NCI-H446 (cell line): ENCODE measurements at regions not wholly inside any gene's neighbourhood (a gene's known extent, or its start where the extent isn't known, plus 50 kb on each side); places are given as distances from the start of the nearest gene placed in this dataset.

ENCODE experiments used
- DNase-seq, 2 experiments: peaks; one replicate each; lab custom pipeline; 2025; lab: John Stamatoyannopoulos, UW

DNA sequence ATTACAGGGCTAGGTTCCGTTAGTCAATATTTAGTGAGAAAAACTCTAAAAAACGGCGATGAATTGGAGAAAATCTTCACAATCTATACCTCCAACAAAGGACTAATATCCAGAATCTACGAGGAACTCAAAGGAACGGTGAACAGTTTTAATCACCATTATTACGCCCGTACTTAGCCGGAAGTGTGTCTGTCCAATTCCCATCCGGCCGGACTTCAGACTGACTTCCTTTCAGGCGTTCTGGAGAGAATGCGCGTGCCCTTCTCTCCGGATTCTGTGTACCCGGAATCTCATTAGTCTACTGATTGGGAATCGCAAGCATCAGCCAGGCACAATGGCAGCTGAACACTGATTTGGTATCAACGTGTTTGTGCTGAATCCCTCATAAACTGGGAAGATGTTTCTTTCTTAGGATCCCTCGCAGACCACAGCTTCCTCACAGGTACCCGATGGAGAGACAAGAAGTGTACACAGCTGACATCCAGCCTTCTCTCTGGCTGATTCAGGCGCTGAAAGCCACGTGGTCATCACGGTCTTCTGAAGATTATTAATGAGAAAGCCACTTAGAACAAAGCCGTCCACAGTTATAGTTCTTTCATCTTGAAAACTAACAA, 239.9 kb downstream of the ZNF516 start:
- DNase-seq, result peak in 1 of 2 experiments; percentile 7

DNA sequence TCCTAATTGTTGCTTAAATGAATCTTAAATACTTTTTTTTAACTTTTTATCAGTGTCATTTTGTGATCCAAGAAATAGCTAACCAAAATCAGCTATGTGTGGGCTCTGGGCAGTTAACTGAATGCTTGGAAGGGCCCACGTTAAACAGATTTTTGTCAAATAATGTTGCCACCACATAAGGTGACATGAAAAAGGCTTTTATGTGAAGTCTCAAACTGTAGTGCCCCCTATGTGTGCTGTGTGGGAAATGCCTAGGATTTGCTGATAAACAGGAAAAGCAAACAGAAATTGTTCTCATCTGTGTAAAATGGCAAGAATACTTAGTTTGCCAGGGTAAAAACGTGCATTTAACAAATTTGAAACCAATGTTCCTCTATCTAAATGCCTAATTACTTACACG, 242.2 kb downstream of the ZNF516 start:
- DNase-seq, result no peak

DNA sequence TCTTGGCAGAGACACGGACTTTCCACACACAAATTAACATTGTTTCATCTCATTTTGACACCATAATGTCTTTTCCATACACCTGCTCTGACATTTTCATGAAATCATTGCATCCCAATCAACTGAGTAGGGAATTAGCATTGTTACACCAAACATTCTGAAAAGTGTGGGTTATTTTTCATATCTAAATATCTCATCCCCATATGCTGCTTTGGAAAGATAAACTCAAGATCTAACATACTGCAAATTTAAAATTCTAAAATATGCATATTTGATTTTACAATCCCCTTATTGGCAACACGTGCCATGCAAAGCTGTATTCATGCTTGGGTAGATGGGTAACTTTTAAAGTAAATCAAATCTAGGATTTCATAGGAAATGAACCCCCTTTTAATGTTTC, 242.9 kb downstream of the ZNF516 start:
- no peak for DNase-seq

DNA sequence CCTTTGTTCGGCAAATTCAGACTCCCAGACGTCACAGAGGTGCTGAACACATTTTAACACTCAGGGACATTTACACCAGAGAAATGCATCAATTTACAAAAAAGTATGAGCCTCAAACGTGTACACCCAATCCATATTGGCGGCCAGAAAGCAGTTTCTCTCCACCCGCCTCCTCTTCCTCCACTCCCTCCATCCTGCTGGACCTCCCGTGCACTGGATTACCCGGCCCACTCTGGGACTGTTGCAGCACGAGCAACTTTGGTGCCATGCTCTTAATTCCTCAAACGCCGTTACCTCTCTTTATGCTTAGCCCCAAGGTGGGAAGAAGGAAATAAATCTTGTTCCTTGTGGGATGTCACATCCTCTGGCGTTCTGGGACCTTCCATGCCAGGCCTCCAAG, 243.4 kb downstream of the ZNF516 start:
- DNase-seq, result no peak

DNA sequence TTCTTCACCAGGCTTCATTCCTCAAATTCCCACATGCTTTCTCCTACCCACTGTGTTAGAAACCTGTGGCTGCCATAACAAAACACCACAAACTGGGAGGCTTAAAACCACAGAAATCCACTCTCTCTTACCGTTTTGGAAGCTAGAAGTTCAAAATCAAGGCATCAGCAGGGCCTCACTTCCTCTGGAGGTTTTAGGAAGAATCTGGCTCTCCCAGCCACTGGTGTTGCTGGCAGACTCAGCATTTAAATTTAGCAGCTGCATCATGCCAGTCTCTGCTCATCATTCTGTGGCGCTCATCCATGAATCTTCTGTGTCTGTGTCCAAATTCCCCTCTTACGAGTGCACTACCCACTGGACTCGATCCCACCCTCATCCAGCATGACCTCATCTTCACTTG, 248.5 kb downstream of the ZNF516 start:
- no peak for DNase-seq

DNA sequence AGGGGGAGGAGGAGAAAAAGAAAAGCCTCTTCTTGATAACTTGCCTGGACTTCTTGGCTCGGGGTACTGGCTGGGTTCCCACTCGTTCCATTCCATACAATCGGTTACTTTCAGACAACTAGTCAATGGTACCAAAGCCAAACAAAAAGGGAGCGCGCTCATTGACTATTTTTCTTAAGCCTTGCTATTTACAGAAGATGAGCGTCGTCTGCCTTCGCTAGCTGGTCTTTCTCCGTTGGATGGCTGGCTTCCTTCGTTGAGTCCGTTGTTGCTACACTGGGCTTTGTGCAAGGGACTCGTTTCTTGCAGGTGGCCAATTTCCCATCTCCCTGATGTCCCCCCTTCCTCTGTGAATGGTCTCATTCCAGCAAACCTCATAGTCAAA, 260.4 kb downstream of the ZNF516 start:
- DNase-seq, result no peak

DNA sequence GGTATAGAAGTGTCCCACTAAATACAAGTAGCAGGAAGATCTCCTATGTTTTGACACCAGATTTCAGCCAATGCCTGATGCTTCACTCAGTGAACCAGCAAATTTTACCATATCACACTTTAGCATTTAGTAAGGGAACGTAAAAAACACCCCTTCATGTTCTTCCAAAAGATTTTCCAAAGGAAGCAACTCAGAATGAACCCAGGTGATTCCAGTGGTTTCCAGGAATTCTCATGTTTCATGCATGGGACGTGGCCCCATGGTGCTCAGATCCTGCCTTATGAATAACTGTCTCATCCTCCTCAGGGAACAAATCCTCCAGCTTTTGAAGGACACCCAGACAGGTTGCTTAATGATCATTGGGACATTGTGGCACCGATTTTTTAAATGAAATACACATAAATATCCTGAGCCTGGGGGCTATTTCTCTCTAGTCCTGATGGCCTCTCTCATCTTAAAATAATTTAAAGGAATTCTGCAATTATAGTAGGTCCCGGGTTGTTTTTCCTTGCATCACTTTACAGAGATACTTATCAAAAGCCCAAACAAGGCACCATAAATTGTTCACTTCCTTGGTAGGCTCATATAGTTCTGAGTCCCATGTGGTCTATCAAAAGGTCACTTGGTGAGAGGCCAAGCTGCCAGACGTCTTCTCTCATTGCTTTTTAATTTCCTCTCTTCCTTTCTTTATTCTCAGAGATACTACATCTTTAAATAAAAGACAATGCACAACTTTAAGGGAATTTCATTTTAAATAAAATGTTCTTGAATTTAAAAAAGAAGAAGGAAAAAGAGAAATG, 261.0 kb downstream of the ZNF516 start:
- DNase-seq, result no peak

DNA sequence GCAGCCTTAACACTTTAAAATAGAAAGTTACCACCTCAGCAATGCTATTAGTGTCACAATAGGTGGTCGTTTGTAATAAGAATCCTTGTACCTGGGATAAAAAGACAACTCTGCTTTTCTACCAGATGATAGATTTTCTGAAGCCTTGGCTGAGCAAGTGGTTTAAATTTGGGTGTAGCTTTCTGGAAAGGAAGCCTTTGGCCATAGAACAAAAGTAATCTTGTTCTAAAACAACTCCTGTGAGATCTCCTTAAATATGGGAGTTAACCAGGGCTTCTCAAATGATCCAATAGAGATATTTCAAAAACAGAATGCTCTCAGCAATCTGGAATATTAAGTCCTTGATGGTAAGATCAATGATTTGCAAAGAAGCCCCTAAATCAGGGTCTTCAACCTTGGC, 261.6 kb downstream of the ZNF516 start:
- DNase-seq, result no peak

DNA sequence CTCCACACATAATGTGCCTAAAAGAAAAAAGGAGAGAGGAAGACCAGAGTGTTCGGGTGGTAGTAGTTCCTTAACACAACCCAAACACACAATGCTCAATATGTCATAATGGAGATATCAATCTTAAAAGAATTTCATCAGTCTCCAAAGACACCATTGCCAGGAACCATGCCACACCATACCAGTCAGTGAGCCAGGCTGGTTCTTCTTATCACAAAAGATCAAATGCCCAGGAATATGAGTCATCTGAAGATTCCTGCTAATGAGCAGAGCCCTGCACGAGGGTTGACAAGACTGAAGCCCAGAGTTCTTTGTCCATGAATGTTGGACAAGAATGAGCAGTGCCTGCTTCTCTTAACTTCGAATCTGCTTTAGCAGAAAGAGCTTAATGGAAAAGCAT, 262.3 kb downstream of the ZNF516 start:
- no peak for DNase-seq

DNA sequence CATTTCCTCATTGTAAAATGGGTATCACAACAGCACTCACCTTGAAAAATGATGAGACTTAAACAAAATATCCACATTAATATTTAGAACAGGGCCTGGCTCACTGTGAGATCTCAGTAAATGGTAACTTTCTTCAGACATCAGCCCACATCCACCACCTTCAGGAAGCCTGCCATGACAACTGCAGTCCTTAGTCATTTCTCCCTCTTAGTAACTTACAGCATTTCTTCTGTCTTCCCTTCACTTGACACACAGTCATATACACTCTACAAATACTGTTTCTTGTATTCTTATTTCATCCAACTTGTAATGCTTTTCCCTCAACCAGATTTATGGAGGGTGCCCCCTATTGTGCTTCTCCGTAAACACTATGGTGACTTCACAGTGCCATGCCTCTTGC, 263.0 kb downstream of the ZNF516 start:
- DNase-seq, result no peak

DNA sequence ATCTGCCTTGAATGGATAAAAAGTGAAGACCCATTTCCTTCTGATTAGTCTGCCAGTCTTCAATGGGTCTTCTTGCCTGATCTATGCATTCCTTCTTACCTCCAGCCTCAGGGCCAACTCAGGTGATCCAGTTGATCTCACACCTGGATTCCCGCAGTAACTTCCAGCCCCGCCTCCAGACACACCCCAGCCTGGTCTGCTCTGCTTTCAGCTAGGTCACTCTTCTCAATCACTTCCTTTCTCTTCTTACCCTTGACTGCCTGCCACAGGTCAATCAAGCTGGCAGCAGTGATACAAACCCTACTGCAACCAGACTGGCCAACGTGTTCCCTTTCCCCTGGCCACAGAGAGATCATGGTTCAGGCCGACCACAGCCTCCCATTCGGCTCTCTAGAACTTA, 263.6 kb downstream of the ZNF516 start:
- DNase-seq, result no peak

DNA sequence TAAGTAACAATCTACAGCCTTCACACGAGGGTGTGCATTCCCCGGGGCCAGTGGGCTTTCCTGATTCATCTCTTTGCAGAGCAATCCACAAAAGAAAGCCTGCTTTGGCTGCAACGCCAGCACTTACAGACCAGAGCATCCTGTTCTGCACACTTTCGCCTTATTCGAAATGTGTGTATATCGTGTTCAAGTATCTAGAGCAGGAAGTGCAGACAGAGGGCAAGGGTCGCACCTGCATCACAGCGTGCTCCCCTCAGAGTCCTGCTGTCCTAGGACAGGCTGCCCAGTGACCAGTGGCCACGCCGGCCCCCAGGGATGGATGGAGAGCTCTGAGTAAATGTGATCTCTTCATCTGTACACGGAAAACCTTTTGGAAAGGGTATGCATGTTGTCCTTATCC, 264.3 kb downstream of the ZNF516 start:
- DNase-seq, result no peak

DNA sequence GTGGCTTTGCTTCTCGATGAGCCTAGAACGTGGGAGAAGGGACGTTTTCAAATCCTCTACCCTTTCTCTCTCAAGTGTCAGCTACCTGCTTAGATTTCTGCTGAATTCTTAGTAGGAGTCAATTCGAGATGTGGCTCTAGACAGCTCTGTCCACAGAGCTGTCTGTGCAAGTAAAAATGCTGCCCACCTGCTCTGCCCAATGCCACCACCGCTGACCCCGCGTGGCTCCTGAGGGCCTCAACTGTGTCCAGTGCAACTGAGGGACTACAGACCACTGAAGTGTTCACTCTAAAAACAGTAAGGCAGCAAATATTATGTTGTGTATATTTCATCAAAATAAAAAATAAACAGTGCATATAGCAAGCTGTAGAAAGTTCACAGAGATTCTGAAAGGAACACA, 266.3 kb downstream of the ZNF516 start:
- DNase-seq, result no peak

DNA sequence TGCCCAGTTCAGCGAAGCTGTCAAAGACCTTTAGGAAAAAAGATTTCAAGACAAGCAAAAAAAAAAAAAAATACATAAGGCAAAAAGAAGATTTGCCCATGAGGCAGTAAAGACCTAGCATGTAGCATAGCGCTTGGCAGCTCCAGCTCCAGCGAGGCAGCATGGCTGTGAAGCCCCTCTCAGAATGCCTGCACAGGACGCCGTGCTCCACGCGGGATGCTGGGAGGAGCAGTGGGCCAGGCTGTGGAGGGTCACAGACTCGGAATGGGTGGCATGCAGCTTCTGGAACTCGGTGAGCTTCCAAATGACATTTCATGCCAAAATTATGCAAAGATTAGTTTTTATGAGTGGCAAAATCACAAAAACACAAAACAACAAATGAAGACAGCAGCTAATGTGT, 267.3 kb downstream of the ZNF516 start:
- DNase-seq, result no peak

DNA sequence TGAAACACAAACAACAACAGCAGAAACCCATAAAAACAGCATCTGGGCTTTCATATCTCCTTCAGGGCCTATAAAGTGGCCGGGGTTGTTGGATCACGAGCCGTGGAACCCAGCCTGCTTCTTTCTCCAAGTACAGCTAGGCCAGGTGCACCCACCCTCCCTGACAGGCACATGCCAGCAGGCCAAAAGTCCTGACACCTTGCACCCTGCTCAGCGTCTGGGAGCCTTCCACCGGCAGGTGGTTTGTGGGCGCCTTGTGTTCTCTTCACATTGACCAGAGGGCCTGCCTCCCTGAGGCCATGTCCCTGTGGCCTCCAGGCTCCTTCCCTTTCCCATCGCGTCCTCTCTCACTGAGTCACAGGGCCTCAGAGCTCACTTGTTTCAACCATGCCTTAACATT, 271.6 kb downstream of the ZNF516 start:
- DNase-seq, result no peak

DNA sequence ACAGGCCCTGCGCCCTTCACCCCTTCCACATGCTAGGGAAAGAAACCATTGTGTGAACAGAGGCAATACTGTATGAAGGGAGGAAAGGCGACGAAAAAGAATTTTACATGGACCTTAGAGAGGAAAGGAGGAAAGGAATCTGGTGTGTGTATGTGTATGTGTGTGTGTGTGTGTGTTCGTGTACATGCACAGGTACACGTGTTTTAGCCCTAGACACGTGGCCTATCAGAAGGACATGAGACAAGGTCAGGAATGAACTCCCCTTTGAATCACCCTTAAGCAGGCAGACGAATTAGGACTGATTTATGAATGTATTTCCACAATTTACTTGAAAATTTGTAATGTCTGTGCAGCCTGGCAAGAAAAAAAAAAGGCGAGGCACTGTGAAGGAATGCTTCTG, 276.0 kb downstream of the ZNF516 start:
- no peak for DNase-seq

DNA sequence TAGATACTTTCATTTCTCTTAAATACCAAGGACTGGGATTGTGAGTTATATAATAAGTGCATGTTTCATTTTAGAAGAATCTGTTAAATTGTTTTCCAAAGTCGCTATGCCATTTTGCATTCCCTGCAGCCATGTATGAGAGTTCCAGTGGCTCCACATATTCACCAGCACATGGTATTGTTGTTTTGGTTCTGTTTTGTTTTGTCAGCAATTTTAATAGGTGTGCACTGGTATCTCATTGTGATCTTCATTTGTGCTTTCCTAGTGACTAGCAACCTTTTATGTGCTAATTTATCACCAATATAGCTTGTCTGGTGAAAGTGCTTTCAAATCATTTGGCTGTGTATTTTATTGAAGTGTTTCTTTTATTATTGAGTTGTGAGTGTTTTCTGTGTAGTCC, 278.9 kb downstream of the ZNF516 start:
- no peak for DNase-seq

DNA sequence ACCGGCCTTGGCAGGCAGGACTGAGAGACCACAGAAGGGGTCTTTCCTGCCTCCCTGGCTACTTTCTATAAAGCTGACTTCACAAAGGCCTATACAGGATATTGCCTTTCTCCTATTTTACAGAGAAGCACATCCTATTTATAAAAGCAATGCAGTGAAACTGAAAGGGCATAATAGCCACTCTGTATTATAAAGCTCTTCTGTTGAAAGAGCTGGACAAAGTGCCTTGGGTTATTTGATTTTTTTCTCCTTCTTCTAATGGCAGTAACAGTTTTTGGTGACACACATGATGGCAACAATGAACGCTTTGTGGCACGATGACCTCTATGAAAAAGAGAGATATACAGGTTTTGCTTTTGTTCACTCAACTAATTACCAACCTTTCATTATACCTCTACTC, 281.1 kb downstream of the ZNF516 start:
- DNase-seq, result no peak

DNA sequence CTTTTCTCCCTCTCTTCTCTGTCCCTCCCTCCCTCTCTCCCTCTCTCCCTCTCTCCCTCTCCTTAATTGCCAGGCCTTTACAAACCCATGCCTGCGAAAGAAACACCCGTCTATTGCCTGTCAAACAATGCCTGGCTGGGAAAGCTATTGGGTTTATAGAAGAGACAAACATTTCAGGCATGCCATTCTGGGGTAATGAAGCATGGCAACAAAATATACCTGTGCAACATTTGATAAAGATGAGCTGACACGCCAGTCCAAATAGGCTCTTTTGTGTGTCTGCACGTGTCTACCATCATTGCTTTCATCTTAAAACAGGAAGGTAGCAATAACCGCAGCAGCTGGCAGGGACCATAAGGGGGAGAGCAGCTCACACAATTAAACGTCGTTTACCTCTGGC, 282.1 kb downstream of the ZNF516 start:
- no peak for DNase-seq

DNA sequence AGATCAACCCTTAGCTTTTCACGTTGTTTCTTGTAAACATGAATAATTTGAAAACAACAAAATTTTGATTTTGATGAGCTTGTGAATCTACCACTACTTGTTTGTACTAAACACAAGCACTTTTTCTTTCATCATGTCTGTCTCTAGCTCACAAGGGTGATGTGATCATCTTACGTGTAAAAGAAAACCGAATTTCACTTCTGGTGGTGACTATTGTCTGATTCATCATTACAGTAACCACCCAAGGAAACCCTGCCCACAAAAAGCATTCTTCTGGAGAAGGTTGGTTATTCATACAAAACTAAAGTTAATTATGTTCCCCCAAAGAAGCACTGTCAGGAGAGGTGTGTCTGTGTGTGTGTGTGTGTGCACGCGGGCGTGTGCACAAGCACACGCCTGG, 285.4 kb downstream of the ZNF516 start:
- no peak for DNase-seq

DNA sequence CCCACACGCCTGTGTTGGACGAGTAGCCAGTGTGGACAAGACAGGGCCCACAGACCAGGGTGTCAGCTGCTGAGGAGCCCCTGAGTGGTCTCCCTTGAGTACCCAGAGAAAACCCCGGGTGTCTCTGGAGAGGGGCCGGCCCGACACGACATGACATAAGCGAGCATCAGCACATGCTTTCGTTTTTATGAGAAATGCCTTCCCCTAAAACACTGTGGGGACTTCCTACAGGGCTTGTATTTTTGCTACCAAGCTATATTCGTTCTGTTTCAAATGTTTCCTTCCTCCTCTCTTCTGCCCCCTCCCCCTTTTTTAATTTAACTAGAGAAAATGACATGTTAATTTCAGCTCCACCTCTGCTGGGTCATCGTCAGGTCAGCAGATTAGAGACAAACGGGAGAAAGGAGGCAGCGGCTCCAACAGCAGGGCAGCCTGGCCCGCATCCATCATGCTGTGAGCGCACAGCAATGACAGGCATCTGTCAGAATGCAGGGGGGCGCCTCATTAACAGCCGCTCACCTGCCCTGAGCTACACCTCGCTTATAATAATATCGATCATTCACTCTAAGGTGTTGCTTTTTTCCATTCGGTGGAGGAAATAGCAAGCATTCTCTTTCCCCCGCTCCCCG, 286.2 kb downstream of the ZNF516 start:
- DNase-seq, result no peak

DNA sequence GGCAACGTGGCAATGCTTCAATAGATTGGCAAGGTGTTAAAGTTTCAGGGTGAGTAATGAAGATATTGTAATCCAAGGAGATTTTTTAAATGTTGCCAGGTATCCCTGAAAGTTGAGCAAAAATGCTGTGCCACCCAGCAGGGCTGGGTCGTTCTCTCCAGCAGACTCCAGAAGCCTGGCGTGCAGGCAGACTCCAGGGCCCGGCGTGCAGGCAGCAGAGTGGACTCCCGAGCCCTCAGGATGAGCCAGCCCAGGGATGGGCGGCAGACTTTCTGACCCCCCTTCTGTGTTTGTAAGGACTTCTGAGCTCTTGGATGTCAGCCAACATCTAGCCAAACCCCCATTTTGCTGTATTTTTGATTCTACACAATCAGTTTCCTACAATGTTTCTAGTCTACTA, 289.1 kb downstream of the ZNF516 start:
- no peak for DNase-seq

DNA sequence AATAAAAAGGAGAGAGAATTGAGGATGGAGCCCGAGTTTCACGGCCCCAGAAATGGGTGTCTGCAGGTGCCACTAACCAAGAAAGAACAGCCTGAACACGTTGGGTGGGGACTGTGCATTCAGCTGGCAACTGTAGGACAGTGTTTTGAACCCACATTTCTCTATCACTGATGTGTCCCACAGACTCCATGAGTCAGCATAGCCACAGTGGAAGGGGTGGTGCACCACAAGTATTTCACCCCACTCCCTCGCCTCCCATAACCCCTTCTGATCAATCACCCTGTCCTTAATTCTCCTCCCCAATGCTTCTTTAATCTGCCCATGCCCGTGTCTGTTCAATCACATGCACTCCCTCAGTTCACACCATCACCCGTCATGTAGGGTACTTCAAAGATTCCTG, 291.5 kb downstream of the ZNF516 start:
- no peak for DNase-seq

DNA sequence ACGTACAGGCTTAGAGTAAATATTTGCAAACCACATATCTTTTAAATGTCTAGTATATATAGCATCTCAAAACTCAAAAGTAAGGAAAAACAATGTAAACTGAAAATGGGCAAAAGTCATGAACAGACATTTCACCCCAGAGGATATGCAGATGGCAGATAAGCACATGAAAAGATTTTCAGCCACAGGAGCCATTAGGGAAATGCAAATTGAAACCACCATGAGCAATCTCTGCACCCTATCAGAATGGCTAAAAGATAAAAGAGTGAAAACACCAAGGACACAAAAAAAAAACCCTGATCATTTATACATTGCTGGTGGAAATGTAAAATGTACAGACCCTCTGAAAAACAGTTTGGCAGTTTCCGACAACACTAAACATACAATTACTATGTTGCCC, 292.7 kb downstream of the ZNF516 start:
- no peak for DNase-seq
